ENCODE measurements at regions not wholly inside any gene's neighbourhood (a gene's known extent, or its start where the extent isn't known, plus 50 kb on each side); places are given as distances from the start of the nearest gene placed in this dataset.
A peak's percentile ranks its signal among the peaks of the same experiment; 100 is the strongest.

GRCh38 chr1:239913141-239913585, 178.5 kb upstream of the FMN2 start:
- H3K36me3 ChIP-seq (ENCODE audit: control insufficient read depth in 1 of 2, insufficient read depth in 2 of 2, low read length in 2 of 2) = no peaks in the 10 kb centered on the region
- peak overlapping the region; percentile 53 for H3K27ac ChIP-seq (ENCODE audit: low read length)
- peaks cover 0 to 6% of the 10 kb centered on the region in 2 donors for H3K4me1 ChIP-seq (ENCODE audit: control insufficient read depth in 1 of 2, insufficient read depth in 2 of 2, low read length in 2 of 2)

GRCh38 chr1:239914751-239915231, 176.9 kb upstream of the FMN2 start:
- Histone ChIP-seq H3K27me3 (ENCODE audit: low read depth, low read length) (no peaks in the 10 kb centered on the region), H3K36me3 (ENCODE audit: control insufficient read depth in 1 of 2, insufficient read depth in 2 of 2, low read length in 2 of 2) (no peaks in the 10 kb centered on the region), H3K4me1 (ENCODE audit: control insufficient read depth in 1 of 2, insufficient read depth in 2 of 2, low read length in 2 of 2) (peaks cover 0 to 6% of the 10 kb centered on the region in 2 donors), H3K9me3 (ENCODE audit: control insufficient read depth in 1 of 2, low read length in 2 of 2) (no peaks in the 10 kb centered on the region), H3K4me3 (ENCODE audit: low read depth in 1 of 2, low read length in 2 of 2) (no peak overlapping the region), H3K27ac (ENCODE audit: low read length) (no peak overlapping the region)

More at GRCh38 chr1:239913141-239913585, 178.5 kb upstream of the FMN2 start:
- H3K4me3 ChIP-seq (ENCODE audit: low read depth in 1 of 2, low read length in 2 of 2) = no peak overlapping the region
- H3K27me3 ChIP-seq (ENCODE audit: low read depth, low read length) = no peaks in the 10 kb centered on the region
- H3K9me3 ChIP-seq (ENCODE audit: control insufficient read depth in 1 of 2, low read length in 2 of 2) = no peaks in the 10 kb centered on the region

- Histone ChIP-seq H3K36me3 (ENCODE audit: control insufficient read depth in 1 of 2, insufficient read depth in 2 of 2, low read length in 2 of 2) (no peaks in the 10 kb centered on the region), H3K27ac (ENCODE audit: low read length) (no peak overlapping the region), H3K4me1 (ENCODE audit: control insufficient read depth in 1 of 2, insufficient read depth in 2 of 2, low read length in 2 of 2) (peaks cover 0 to 6% of the 10 kb centered on the region in 2 donors)
Observed at GRCh38 chr1:239918634-239919033, 173.0 kb upstream of the FMN2 start.

GRCh38 chr1:239920214-239920613, 171.5 kb upstream of the FMN2 start:
- peaks cover 0 to 2% of the 10 kb centered on the region in 2 donors for H3K4me1 ChIP-seq (ENCODE audit: control insufficient read depth in 1 of 2, insufficient read depth in 2 of 2, low read length in 2 of 2)
- H3K9me3 ChIP-seq (ENCODE audit: control insufficient read depth in 1 of 2, low read length in 2 of 2) = no peaks in the 10 kb centered on the region
- H3K27me3 ChIP-seq (ENCODE audit: low read depth, low read length) = no peaks in the 10 kb centered on the region
- H3K4me3 ChIP-seq (ENCODE audit: low read depth in 1 of 2, low read length in 2 of 2) = no peak overlapping the region
- no peak overlapping the region for H3K27ac ChIP-seq (ENCODE audit: low read length)
- H3K36me3 ChIP-seq (ENCODE audit: control insufficient read depth in 1 of 2, insufficient read depth in 2 of 2, low read length in 2 of 2) = no peaks in the 10 kb centered on the region

More at GRCh38 chr1:239918634-239919033, 173.0 kb upstream of the FMN2 start:
- Histone ChIP-seq H3K4me3 (ENCODE audit: low read depth in 1 of 2, low read length in 2 of 2) (no peak overlapping the region), H3K27me3 (ENCODE audit: low read depth, low read length) (no peaks in the 10 kb centered on the region), H3K9me3 (ENCODE audit: control insufficient read depth in 1 of 2, low read length in 2 of 2) (no peaks in the 10 kb centered on the region)

- no peak overlapping the region for H3K27ac ChIP-seq (ENCODE audit: low read length)
- no peaks in the 10 kb centered on the region for H3K36me3 ChIP-seq (ENCODE audit: control insufficient read depth in 1 of 2, insufficient read depth in 2 of 2, low read length in 2 of 2)
- no peak overlapping the region for H3K4me3 ChIP-seq (ENCODE audit: low read depth in 1 of 2, low read length in 2 of 2)
Observed at GRCh38 chr1:239922778-239923522, 168.7 kb upstream of the FMN2 start.

GRCh38 chr1:239924741-239925350, 166.8 kb upstream of the FMN2 start:
- H3K27ac ChIP-seq (ENCODE audit: low read length) = no peak overlapping the region
- H3K4me3 ChIP-seq (ENCODE audit: low read depth in 1 of 2, low read length in 2 of 2) = no peak overlapping the region
- H3K9me3 ChIP-seq (ENCODE audit: control insufficient read depth in 1 of 2, low read length in 2 of 2) = no peaks in the 10 kb centered on the region
- H3K27me3 ChIP-seq (ENCODE audit: low read depth, low read length) = no peaks in the 10 kb centered on the region
- H3K36me3 ChIP-seq (ENCODE audit: control insufficient read depth in 1 of 2, insufficient read depth in 2 of 2, low read length in 2 of 2) = no peaks in the 10 kb centered on the region
- no peaks in the 10 kb centered on the region for H3K4me1 ChIP-seq (ENCODE audit: control insufficient read depth in 1 of 2, insufficient read depth in 2 of 2, low read length in 2 of 2)

More at GRCh38 chr1:239922778-239923522, 168.7 kb upstream of the FMN2 start:
- Histone ChIP-seq H3K9me3 (ENCODE audit: control insufficient read depth in 1 of 2, low read length in 2 of 2) (no peaks in the 10 kb centered on the region), H3K4me1 (ENCODE audit: control insufficient read depth in 1 of 2, insufficient read depth in 2 of 2, low read length in 2 of 2) (no peaks in the 10 kb centered on the region), H3K27me3 (ENCODE audit: low read depth, low read length) (no peaks in the 10 kb centered on the region)

GRCh38 chr1:239926184-239926583, 165.5 kb upstream of the FMN2 start:
- Histone ChIP-seq H3K27ac (ENCODE audit: low read length) (no peak overlapping the region), H3K27me3 (ENCODE audit: low read depth, low read length) (no peaks in the 10 kb centered on the region), H3K4me3 (ENCODE audit: low read depth in 1 of 2, low read length in 2 of 2) (no peak overlapping the region), H3K9me3 (ENCODE audit: control insufficient read depth in 1 of 2, low read length in 2 of 2) (no peaks in the 10 kb centered on the region), H3K36me3 (ENCODE audit: control insufficient read depth in 1 of 2, insufficient read depth in 2 of 2, low read length in 2 of 2) (no peaks in the 10 kb centered on the region), H3K4me1 (ENCODE audit: control insufficient read depth in 1 of 2, insufficient read depth in 2 of 2, low read length in 2 of 2) (no peaks in the 10 kb centered on the region)

GRCh38 chr1:239929317-239929716, 162.4 kb upstream of the FMN2 start:
- H3K9me3 ChIP-seq (ENCODE audit: control insufficient read depth in 1 of 2, low read length in 2 of 2) = no peaks in the 10 kb centered on the region
- H3K4me1 ChIP-seq (ENCODE audit: control insufficient read depth in 1 of 2, insufficient read depth in 2 of 2, low read length in 2 of 2) = no peaks in the 10 kb centered on the region
- no peak overlapping the region for H3K4me3 ChIP-seq (ENCODE audit: low read depth in 1 of 2, low read length in 2 of 2)
- no peaks in the 10 kb centered on the region for H3K27me3 ChIP-seq (ENCODE audit: low read depth, low read length)
- no peak overlapping the region for H3K27ac ChIP-seq (ENCODE audit: low read length)
- no peaks in the 10 kb centered on the region for H3K36me3 ChIP-seq (ENCODE audit: control insufficient read depth in 1 of 2, insufficient read depth in 2 of 2, low read length in 2 of 2)

- H3K36me3 ChIP-seq (ENCODE audit: control insufficient read depth in 1 of 2, insufficient read depth in 2 of 2, low read length in 2 of 2) = no peaks in the 10 kb centered on the region
- H3K4me3 ChIP-seq (ENCODE audit: low read depth in 1 of 2, low read length in 2 of 2) = no peak overlapping the region
- H3K4me1 ChIP-seq (ENCODE audit: control insufficient read depth in 1 of 2, insufficient read depth in 2 of 2, low read length in 2 of 2) = no peaks in the 10 kb centered on the region
- no peaks in the 10 kb centered on the region for H3K9me3 ChIP-seq (ENCODE audit: control insufficient read depth in 1 of 2, low read length in 2 of 2)
- H3K27ac ChIP-seq (ENCODE audit: low read length) = no peak overlapping the region
- no peaks in the 10 kb centered on the region for H3K27me3 ChIP-seq (ENCODE audit: low read depth, low read length)
Observed at GRCh38 chr1:239930686-239931262, 160.9 kb upstream of the FMN2 start.

GRCh38 chr1:239931341-239931740, 160.3 kb upstream of the FMN2 start:
- Histone ChIP-seq H3K9me3 (ENCODE audit: control insufficient read depth in 1 of 2, low read length in 2 of 2) (no peaks in the 10 kb centered on the region), H3K4me1 (ENCODE audit: control insufficient read depth in 1 of 2, insufficient read depth in 2 of 2, low read length in 2 of 2) (no peaks in the 10 kb centered on the region), H3K27ac (ENCODE audit: low read length) (no peak overlapping the region), H3K36me3 (ENCODE audit: control insufficient read depth in 1 of 2, insufficient read depth in 2 of 2, low read length in 2 of 2) (no peaks in the 10 kb centered on the region), H3K4me3 (ENCODE audit: low read depth in 1 of 2, low read length in 2 of 2) (no peak overlapping the region), H3K27me3 (ENCODE audit: low read depth, low read length) (no peaks in the 10 kb centered on the region)

GRCh38 chr1:239939602-239940001, 152.1 kb upstream of the FMN2 start:
- no peaks in the 10 kb centered on the region for H3K4me1 ChIP-seq (ENCODE audit: control insufficient read depth in 1 of 2, insufficient read depth in 2 of 2, low read length in 2 of 2)
- no peaks in the 10 kb centered on the region for H3K9me3 ChIP-seq (ENCODE audit: control insufficient read depth in 1 of 2, low read length in 2 of 2)

More at GRCh38 chr1:239939602-239940001, 152.1 kb upstream of the FMN2 start:
- Histone ChIP-seq H3K4me3 (ENCODE audit: low read depth in 1 of 2, low read length in 2 of 2) (no peak overlapping the region), H3K27me3 (ENCODE audit: low read depth, low read length) (no peaks in the 10 kb centered on the region), H3K27ac (ENCODE audit: low read length) (no peak overlapping the region), H3K36me3 (ENCODE audit: control insufficient read depth in 1 of 2, insufficient read depth in 2 of 2, low read length in 2 of 2) (no peaks in the 10 kb centered on the region)

All from muscle layer of duodenum (tissue), 2 donors.